COLO829 (cell line): ENCODE measurements at regions not wholly inside any gene's neighbourhood (a gene's known extent, or its start where the extent isn't known, plus 50 kb on each side); places are given as distances from the start of the nearest gene placed in this dataset.
A peak's percentile ranks its signal among the peaks of the same experiment; 100 is the strongest.
"Not testable (repeated sequence)": the region's sequence is repeated elsewhere in the genome, so short reads cannot be mapped to it uniquely, and the experiment has no call there.

ENCODE experiments used
- DNase-seq: peaks from one replicate; pipeline ENCODE4 v3.0.0; 2012; ENCODE audit warnings: low spot score

- no peak for DNase-seq
These were observed 97.2 kb upstream of the GSE1 start for GRCh38 chr16:85515830-85516397.

GRCh38 chr16:85517154-85517553, 96.0 kb upstream of the GSE1 start:
- no peak for DNase-seq

GRCh38 chr16:85517563-85518179, 95.5 kb upstream of the GSE1 start:
- no peak for DNase-seq

GRCh38 chr16:85518398-85519049, 94.6 kb upstream of the GSE1 start:
- DNase-seq, result no peak

- DNase-seq, result not testable (repeated sequence)
These were observed 94.1 kb upstream of the GSE1 start for GRCh38 chr16:85519050-85519440.

- no peak for DNase-seq
These were observed 93.4 kb upstream of the GSE1 start for GRCh38 chr16:85519540-85520231.

GRCh38 chr16:85520853-85521521, 92.1 kb upstream of the GSE1 start:
- DNase-seq, result no peak

- no peak for DNase-seq
These were observed 91.4 kb upstream of the GSE1 start for GRCh38 chr16:85521552-85522307.

- DNase-seq, result no peak
These were observed 90.7 kb upstream of the GSE1 start for GRCh38 chr16:85522308-85522841.

GRCh38 chr16:85522842-85523601, 90.1 kb upstream of the GSE1 start:
- DNase-seq, result peak; percentile 9

GRCh38 chr16:85523602-85524364, 89.3 kb upstream of the GSE1 start:
- no peak for DNase-seq

- no peak for DNase-seq
These were observed 88.8 kb upstream of the GSE1 start for GRCh38 chr16:85524365-85524629.

GRCh38 chr16:85524630-85525419, 88.3 kb upstream of the GSE1 start:
- DNase-seq, result no peak

- no peak for DNase-seq
These were observed 87.5 kb upstream of the GSE1 start for GRCh38 chr16:85525420-85526184.

- DNase-seq, result no peak
These were observed 86.7 kb upstream of the GSE1 start for GRCh38 chr16:85526185-85526974.

- DNase-seq, result no peak
These were observed 85.9 kb upstream of the GSE1 start for GRCh38 chr16:85527042-85527766.

- no peak for DNase-seq
These were observed 85.3 kb upstream of the GSE1 start for GRCh38 chr16:85527767-85528297.
